ENCODE measurements at regions not wholly inside any gene's neighbourhood (a gene's known extent, or its start where the extent isn't known, plus 50 kb on each side); places are given as distances from the start of the nearest gene placed in this dataset.
"Not testable (repeated sequence)": the region's sequence is repeated elsewhere in the genome, so short reads cannot be mapped to it uniquely, and the experiment has no call there.

DNA sequence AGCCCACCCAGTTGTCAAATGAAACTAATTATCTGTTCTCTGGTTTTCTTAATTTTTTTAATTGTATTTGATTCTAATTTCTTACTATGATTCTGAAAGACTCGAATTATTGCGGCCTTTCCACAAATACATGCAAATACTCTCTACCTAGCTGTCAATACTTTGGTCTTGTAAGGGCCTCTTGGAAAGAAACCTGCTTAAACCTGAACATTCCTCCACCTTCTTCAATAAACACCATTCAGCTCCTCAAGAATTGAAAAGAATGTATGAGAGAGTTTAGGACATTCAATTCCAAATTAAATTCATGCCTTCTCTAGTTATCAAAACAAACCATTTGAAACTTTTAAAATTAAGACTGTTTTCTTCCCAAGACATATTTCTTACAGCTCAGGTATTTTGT is 385.9 kb upstream of the NOCT start:
- H3K27me3 Mint-ChIP-seq (ENCODE audit: low read depth) = no peaks in the 10 kb centered on the region
- TF ChIP-seq, protein P1, sequence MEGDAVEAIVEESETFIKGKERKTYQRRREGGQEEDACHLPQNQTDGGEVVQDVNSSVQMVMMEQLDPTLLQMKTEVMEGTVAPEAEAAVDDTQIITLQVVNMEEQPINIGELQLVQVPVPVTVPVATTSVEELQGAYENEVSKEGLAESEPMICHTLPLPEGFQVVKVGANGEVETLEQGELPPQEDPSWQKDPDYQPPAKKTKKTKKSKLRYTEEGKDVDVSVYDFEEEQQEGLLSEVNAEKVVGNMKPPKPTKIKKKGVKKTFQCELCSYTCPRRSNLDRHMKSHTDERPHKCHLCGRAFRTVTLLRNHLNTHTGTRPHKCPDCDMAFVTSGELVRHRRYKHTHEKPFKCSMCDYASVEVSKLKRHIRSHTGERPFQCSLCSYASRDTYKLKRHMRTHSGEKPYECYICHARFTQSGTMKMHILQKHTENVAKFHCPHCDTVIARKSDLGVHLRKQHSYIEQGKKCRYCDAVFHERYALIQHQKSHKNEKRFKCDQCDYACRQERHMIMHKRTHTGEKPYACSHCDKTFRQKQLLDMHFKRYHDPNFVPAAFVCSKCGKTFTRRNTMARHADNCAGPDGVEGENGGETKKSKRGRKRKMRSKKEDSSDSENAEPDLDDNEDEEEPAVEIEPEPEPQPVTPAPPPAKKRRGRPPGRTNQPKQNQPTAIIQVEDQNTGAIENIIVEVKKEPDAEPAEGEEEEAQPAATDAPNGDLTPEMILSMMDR (conservative IDR thresholded peaks at IDR 0.05) = no peak
- no peak overlapping the region for H3K27ac Mint-ChIP-seq (ENCODE audit: unreplicated experiment)
- H3K9me3 Mint-ChIP-seq = peaks cover 5% of the 10 kb centered on the region
- H3K36me3 Mint-ChIP-seq (ENCODE audit: low read depth) = no peaks in the 10 kb centered on the region
- no peaks in the 10 kb centered on the region for H3K4me1 Mint-ChIP-seq
- no peak overlapping the region for H3K4me3 Mint-ChIP-seq
- DNase-seq (ENCODE audit: low read depth, low spot score) = no peak

DNA sequence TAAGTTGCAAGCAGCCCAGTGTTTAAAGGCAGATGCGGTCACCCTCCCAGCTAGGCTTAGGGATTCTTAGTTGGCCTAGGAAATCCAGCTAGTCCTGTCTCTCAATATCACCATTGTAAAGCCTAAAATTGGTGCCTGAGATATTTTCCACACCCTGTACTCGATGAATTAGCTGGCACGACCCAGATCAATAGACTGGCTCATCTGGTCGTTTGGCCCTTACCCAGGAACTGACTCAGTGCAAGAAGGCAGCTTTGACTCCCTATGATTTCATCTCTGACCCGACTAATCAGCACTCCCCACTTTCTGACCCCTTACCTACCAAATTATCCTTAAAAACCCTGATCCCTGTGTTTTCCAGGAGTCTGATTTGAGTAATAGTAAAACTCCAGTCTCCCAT is 384.9 kb upstream of the SLC7A11 start:
- Mint-ChIP-seq H3K9me3 (no peaks in the 10 kb centered on the region), H3K4me1 (no peaks in the 10 kb centered on the region), H3K27ac (ENCODE audit: unreplicated experiment) (no peak overlapping the region), H3K36me3 (ENCODE audit: low read depth) (no peaks in the 10 kb centered on the region), H3K27me3 (ENCODE audit: low read depth) (no peaks in the 10 kb centered on the region), H3K4me3 (no peak overlapping the region)
- TF ChIP-seq, protein P1 (conservative IDR thresholded peaks at IDR 0.05) = no peak
- DNase-seq (ENCODE audit: low read depth, low spot score) = no peak

DNA sequence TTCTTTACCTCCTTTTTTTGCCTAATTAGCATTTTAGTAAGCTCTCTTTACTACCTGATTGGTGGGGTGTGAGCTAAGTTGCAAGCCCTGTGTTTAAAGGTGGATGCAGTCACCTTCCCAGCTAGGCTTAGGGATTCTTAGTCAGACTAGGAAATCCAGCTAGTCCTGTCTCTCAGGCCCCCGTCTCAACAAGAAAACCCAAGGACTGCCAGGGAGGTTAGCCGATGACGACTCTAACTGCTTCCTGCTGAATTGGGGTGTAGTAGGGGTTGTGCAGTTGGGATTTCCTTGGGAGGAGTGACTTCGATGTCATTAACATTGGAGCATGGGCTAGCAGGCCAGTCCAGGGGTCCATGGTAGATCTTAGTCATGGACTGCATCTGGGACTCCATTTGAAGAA is 380.2 kb upstream of the SLC7A11 start:
- not testable (repeated sequence) for H3K27me3 Mint-ChIP-seq (ENCODE audit: low read depth); H3K4me1 Mint-ChIP-seq; H3K27ac Mint-ChIP-seq (ENCODE audit: unreplicated experiment); H3K9me3 Mint-ChIP-seq; H3K36me3 Mint-ChIP-seq (ENCODE audit: low read depth); H3K4me3 Mint-ChIP-seq; DNase-seq (ENCODE audit: low read depth, low spot score)

DNA sequence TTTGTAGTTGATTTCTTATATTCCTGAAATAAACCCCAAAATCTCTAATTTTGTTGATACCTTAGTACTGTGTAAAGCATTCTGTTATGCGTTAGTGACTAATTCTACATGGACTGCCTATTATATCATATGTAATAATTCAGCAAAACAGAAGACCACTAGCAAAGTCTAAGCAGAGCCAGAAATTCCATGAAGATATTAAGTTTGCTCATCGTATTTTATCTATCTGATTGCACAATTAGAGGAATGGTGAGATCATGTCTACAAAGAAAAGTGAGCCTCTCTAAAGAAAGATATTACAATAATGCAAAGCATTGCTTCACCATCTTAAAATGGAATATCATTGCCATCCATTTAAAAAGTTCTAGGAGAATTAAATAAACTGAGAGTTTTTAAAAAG is 374.6 kb upstream of the SLC7A11 start:
- TF ChIP-seq, protein P1 (conservative IDR thresholded peaks at IDR 0.05) = no peak
- Mint-ChIP-seq H3K9me3 (peaks cover 12% of the 10 kb centered on the region), H3K36me3 (ENCODE audit: low read depth) (peaks cover 2% of the 10 kb centered on the region), H3K27ac (ENCODE audit: unreplicated experiment) (no peak overlapping the region), H3K27me3 (ENCODE audit: low read depth) (no peaks in the 10 kb centered on the region), H3K4me3 (no peak overlapping the region), H3K4me1 (peaks cover 24% of the 10 kb centered on the region)
- DNase-seq (ENCODE audit: low read depth, low spot score) = no peak

DNA sequence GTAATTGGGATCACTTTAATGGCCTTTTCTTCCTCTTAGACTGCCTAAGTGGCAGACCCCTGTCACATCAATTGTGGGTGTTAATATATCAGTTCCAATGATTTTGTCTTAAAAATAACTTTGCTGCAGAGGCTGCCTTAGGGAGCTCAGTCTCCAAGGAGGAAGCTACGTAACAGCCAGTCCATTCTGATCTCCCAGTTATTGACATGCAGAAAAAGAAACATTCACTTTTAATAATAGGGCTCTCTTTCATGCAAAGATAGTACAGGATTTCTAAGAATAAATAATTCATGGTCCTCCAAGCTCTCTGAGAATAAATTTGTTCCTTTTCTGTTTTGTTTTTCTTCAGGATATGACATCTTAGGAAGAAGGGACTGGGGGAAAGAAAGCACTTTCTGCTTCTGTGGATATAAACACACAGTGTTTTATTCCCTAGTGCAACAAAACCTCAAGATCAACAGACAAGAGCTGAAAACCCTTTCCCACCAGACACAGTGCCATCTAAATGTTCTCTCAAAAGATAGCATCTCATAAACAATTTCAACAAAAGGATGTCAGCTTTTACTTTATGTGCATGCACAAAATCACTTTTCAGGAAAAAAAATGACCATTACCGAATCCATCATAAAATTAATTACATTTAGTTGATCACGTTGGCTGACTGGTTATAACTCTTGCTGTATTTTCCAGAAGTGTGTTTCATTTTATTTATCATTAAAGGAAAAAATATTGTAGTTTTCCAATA is 372.4 kb upstream of the SLC7A11 start:
- peaks cover 2% of the 10 kb centered on the region for H3K36me3 Mint-ChIP-seq (ENCODE audit: low read depth)
- DNase-seq (ENCODE audit: low read depth, low spot score) = no peak
- TF ChIP-seq, protein P1 (conservative IDR thresholded peaks at IDR 0.05) = no peak
- no peak overlapping the region for H3K4me3 Mint-ChIP-seq
- peaks cover 14% of the 10 kb centered on the region for H3K9me3 Mint-ChIP-seq
- H3K4me1 Mint-ChIP-seq = peaks cover 39% of the 10 kb centered on the region
- no peaks in the 10 kb centered on the region for H3K27me3 Mint-ChIP-seq (ENCODE audit: low read depth)
- no peak overlapping the region for H3K27ac Mint-ChIP-seq (ENCODE audit: unreplicated experiment)

DNA sequence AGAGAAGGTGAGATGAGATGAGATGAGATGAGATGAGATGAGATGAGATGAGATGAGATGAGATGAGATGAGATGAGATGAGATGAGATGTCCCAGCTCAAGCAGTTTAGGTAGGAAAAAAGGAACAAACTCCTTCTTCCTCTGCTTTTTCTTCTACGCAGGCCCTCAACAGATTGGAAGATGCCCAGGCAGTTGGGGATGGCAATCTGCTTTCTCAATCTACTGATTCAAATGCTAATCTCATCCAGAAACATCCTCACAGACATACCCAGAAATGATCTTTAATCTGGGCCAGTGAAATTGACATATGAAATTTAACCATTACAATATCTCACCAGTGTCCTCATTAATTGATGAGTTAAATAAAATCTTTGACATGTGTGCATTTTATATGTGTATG is 370.3 kb upstream of the SLC7A11 start:
- H3K4me3 Mint-ChIP-seq = no peak overlapping the region
- peaks cover 9% of the 10 kb centered on the region for H3K9me3 Mint-ChIP-seq
- peaks cover 2% of the 10 kb centered on the region for H3K36me3 Mint-ChIP-seq (ENCODE audit: low read depth)
- TF ChIP-seq, protein P1 (conservative IDR thresholded peaks at IDR 0.05) = no peak
- H3K27ac Mint-ChIP-seq (ENCODE audit: unreplicated experiment) = no peak overlapping the region
- H3K4me1 Mint-ChIP-seq = peaks cover 38% of the 10 kb centered on the region
- H3K27me3 Mint-ChIP-seq (ENCODE audit: low read depth) = no peaks in the 10 kb centered on the region
- no peak for DNase-seq (ENCODE audit: low read depth, low spot score)

Measured in neural crest cell (in vitro differentiated cells).